GM23338 (cell line): ENCODE measurements at regions not wholly inside any gene's neighbourhood (a gene's known extent, or its start where the extent isn't known, plus 50 kb on each side); places are given as distances from the start of the nearest gene placed in this dataset.

ENCODE experiments used
- ATAC-seq: fragments of 200-7000 bp; cut with Tn5 transposase; 3 replicates; pipeline ENCODE4 v1.9.1; 2020
- DNase-seq: peaks from one replicate; pipeline ENCODE4 v3.0.0-alpha.2; 2015; ENCODE audit warnings: low spot score
- H2AFZ ChIP-seq: fragments of 200-600 bp; sonication (generic); 2 replicates; pipeline ENCODE4 v1.8.0; 2016; ENCODE audit warnings: antibody characterized with exemption, mild to moderate bottlenecking, moderate library complexity
- H3F3A ChIP-seq: fragments of 200-600 bp; sonication (generic); replicated peaks from 2 replicates; pipeline ENCODE4 v1.8.0; 2017; ENCODE audit warnings: antibody characterized with exemption, mixed run types, low read depth
- H3K27ac ChIP-seq: fragments of 200-600 bp; sonication (generic); 2 replicates; pipeline ENCODE4 v1.6.1; 2016; ENCODE audit warnings: low read depth
- H3K27me3 ChIP-seq: fragments of 200-600 bp; sonication (generic); 2 replicates; pipeline ENCODE4 v1.8.0; 2016; ENCODE audit warnings: mild to moderate bottlenecking, mixed run types, moderate library complexity; ENCODE audit not compliant: insufficient read depth
- H3K36me3 ChIP-seq: fragments of 200-600 bp; sonication (generic); 2 replicates; pipeline ENCODE4 v1.8.0; 2016; ENCODE audit warnings: mild to moderate bottlenecking; ENCODE audit not compliant: insufficient read depth
- H3K4me1 ChIP-seq: fragments of 200-600 bp; sonication (generic); 2 replicates; pipeline ENCODE4 v1.8.0; 2016; ENCODE audit warnings: mild to moderate bottlenecking, moderate library complexity; ENCODE audit not compliant: insufficient read depth
- H3K4me2 ChIP-seq: fragments of 200-600 bp; sonication (generic); 2 replicates; pipeline ENCODE4 v1.7.1; 2017; ENCODE audit warnings: mixed run types
- H3K4me3 ChIP-seq: fragments of 200-600 bp; sonication (generic); 2 replicates; pipeline ENCODE4 v1.6.1; 2016; ENCODE audit warnings: mixed run types
- H3K79me2 ChIP-seq: fragments of 200-600 bp; sonication (generic); replicated peaks from 2 replicates; pipeline ENCODE4 v1.8.0; 2017; ENCODE audit warnings: mild to moderate bottlenecking; ENCODE audit not compliant: insufficient read depth
- H3K9me2 ChIP-seq: fragments of 200-600 bp; sonication (generic); 2 replicates; pipeline ENCODE4 v1.8.0; 2017; ENCODE audit not compliant: insufficient read depth
- H4K20me1 ChIP-seq: fragments of 200-600 bp; sonication (generic); replicated peaks from 2 replicates; pipeline ENCODE4 v1.8.0; 2017; ENCODE audit warnings: mild to moderate bottlenecking; ENCODE audit not compliant: insufficient read depth
- H3K27ac Mint-ChIP-seq: 2 replicates; pipeline ENCODE4 v1.8.0; 2020; ENCODE audit warnings: inconsistent platforms, mild to moderate bottlenecking, moderate library complexity, mixed read lengths
- H3K27me3 Mint-ChIP-seq: 3 replicates; pipeline ENCODE4 v1.8.0; 2022; ENCODE audit warnings: low read depth, mild to moderate bottlenecking, moderate library complexity, mixed read lengths, inconsistent platforms; ENCODE audit not compliant: insufficient read depth, poor library complexity
- H3K36me3 Mint-ChIP-seq: 3 replicates; pipeline ENCODE4 v1.8.0; 2021; ENCODE audit warnings: low read depth, mild to moderate bottlenecking, inconsistent platforms, moderate library complexity, mixed read lengths
- H3K4me1 Mint-ChIP-seq: 3 replicates; pipeline ENCODE4 v1.8.0; 2020; ENCODE audit warnings: mild to moderate bottlenecking, inconsistent platforms, mixed read lengths
- H3K4me3 Mint-ChIP-seq: 3 replicates; pipeline ENCODE4 v1.8.0; 2021; ENCODE audit warnings: moderate library complexity, mild to moderate bottlenecking, inconsistent platforms, mixed read lengths
- H3K9me3 Mint-ChIP-seq: 3 replicates; pipeline ENCODE4 v1.8.0; 2020; ENCODE audit warnings: moderate library complexity, mild to moderate bottlenecking, inconsistent platforms, mixed read lengths
- CREB1 ChIP-seq: fragments of 250-450 bp; sonication (Bioruptor Pico); IDR thresholded peaks from 2 replicates; pipeline ENCODE4 v1.5.0; 2020; ENCODE audit warnings: low read depth, mild to moderate bottlenecking, moderate library complexity
- CTCF ChIP-seq, 2 experiments: fragments of 200-600 bp in 1 of 2; sonication (generic) in 1 of 2; conservative IDR thresholded peaks; 2 replicates each; pipeline versions ENCODE4 v1.5.1 to v1.6.1; 2016 to 2017; ENCODE audit warnings: antibody characterized with exemption in 2 of 2, low read depth in 2 of 2, mild to moderate bottlenecking in 2 of 2, moderate library complexity in 1 of 2
- ETS1 ChIP-seq: IDR thresholded peaks from 2 replicates; pipeline ENCODE4 v1.6.1; 2016; ENCODE audit warnings: antibody characterized with exemption
- EZH2 ChIP-seq: fragments of 200-600 bp; sonication (generic); IDR thresholded peaks from one replicate; pipeline ENCODE4 v1.8.0; 2017; ENCODE audit warnings: antibody characterized with exemption, mild to moderate bottlenecking, low read depth; ENCODE audit not compliant: unreplicated experiment
- EZH2phosphoT487 ChIP-seq: fragments of 200-600 bp; sonication (generic); IDR thresholded peaks from one replicate; pipeline ENCODE4 v1.8.1; 2018; ENCODE audit warnings: antibody characterized with exemption; ENCODE audit not compliant: unreplicated experiment
- JUNB ChIP-seq: IDR thresholded peaks from one replicate; pipeline ENCODE4 v1.6.1; 2016; ENCODE audit warnings: antibody characterized with exemption; ENCODE audit not compliant: unreplicated experiment
- NANOG ChIP-seq: IDR thresholded peaks from 2 replicates; pipeline ENCODE4 v1.6.1; 2016; ENCODE audit warnings: antibody characterized with exemption, borderline replicate concordance
- POLR2AphosphoS5 ChIP-seq: IDR thresholded peaks from 2 replicates; pipeline ENCODE4 v1.6.1; 2016; ENCODE audit warnings: antibody characterized with exemption, low read depth
- REST ChIP-seq: IDR thresholded peaks from one replicate; pipeline ENCODE4 v1.6.1; 2018; ENCODE audit warnings: antibody characterized with exemption; ENCODE audit not compliant: unreplicated experiment
- STAT1 ChIP-seq: IDR thresholded peaks from one replicate; pipeline ENCODE4 v1.6.1; 2016; ENCODE audit warnings: antibody characterized with exemption; ENCODE audit not compliant: unreplicated experiment
- ZNF114 ChIP-seq: fragments of 250-450 bp; sonication (Bioruptor Pico); IDR thresholded peaks from 2 replicates; pipeline ENCODE4 v1.5.0; 2020; ENCODE audit warnings: mild to moderate bottlenecking, moderate library complexity
- ZNF331 ChIP-seq: fragments of 250-450 bp; sonication (Bioruptor Pico); IDR thresholded peaks from 2 replicates; pipeline ENCODE4 v1.5.0; 2020; ENCODE audit warnings: low read depth, mild to moderate bottlenecking, moderate library complexity
- ZNF462 ChIP-seq: fragments of 250-450 bp; sonication (Bioruptor Pico); IDR thresholded peaks from 2 replicates; pipeline ENCODE4 v1.5.0; 2020; ENCODE audit warnings: mild to moderate bottlenecking, moderate library complexity

GRCh38 chr4:123510659-123511058 is 114.1 kb downstream of the SPRY1 start:
- Mint-ChIP-seq H3K27ac (no peak overlapping the region), H3K27me3 (peaks cover 5% of the 10 kb centered on the region), H3K4me3 (no peak overlapping the region), H3K9me3 (peaks cover 12% of the 10 kb centered on the region), H3K4me1 (peaks cover 25% of the 10 kb centered on the region), H3K36me3 (peaks cover 9% of the 10 kb centered on the region; the same call in 1 of the 3 replicates)
- H3K4me2 ChIP-seq, result no peak overlapping the region
- H4K20me1 ChIP-seq, result no peaks in the 10 kb centered on the region
- no peak for DNase-seq
- no peaks in the 10 kb centered on the region for H3K79me2 ChIP-seq
- no peak overlapping the region for H3K27ac ChIP-seq
- peaks cover 25% of the 10 kb centered on the region for H3K4me1 ChIP-seq
- no peak overlapping the region for H2AFZ ChIP-seq
- H3F3A ChIP-seq, result peaks cover 16% of the 10 kb centered on the region
- TF ChIP-seq CTCF (conservative IDR thresholded peaks at IDR 0.05; ENCODE audit: low read depth in 2 of 2), result no peak
- no peak for TF ChIP-seq ETS1
- no peak for TF ChIP-seq EZH2
- TF ChIP-seq EZH2phosphoT487, result no peak
- TF ChIP-seq ZNF331 (CRISPR knock-in tag), result no peak
- TF ChIP-seq NANOG, result no peak
- TF ChIP-seq REST, result no peak
- no peak for TF ChIP-seq POLR2AphosphoS5
- TF ChIP-seq ZNF462 (CRISPR knock-in tag), result no peak
- TF ChIP-seq STAT1, result no peak
- TF ChIP-seq ZNF114 (CRISPR knock-in tag), result no peak
- no peak for TF ChIP-seq CREB1 (CRISPR knock-in tag)
- no peak for TF ChIP-seq JUNB
- no peaks in the 10 kb centered on the region for H3K9me2 ChIP-seq
- ATAC-seq, result no peak
- H3K36me3 ChIP-seq, result no peaks in the 10 kb centered on the region
- no peak overlapping the region for H3K4me3 ChIP-seq
- no peaks in the 10 kb centered on the region for H3K27me3 ChIP-seq
